ENCODE measurements at regions not wholly inside any gene's neighbourhood (a gene's known extent, or its start where the extent isn't known, plus 50 kb on each side); places are given as distances from the start of the nearest gene placed in this dataset.

DNA sequence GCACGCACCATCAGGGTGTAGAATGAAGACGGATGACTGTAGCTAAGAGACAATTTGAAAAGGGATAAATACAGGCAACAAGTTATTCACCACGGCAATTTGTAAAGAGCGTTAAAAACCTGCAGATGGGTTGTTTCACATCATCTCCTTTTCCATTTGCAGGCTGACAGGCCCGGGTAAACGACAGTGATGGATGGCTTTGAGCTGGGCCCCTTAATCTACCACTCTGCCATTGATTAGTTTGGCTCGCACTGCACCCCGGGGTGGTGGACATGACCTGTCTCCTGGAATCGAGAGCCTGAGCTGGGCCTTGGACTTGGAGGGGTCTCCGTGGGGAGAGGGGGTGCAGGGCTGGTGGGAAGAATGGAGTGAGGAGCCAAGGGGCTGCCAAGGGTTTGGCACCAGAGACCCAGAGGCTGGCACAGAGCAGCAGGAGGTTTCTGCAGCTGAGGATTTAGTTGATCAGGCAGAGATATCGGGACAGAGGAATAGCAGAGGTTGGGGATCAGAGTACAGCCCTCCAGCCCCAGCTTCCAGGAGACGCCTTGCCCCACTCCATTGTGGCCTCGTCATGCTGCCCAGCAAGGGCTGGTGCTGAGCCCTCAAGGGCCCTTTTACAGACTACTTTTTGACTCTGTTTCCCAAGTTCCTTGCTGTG is 110.6 kb upstream of the NECTIN1 start:
- no peak for DNase-seq
- no peak overlapping the region for H3K27ac ChIP-seq
- H3K4me1 ChIP-seq: no peaks in the 10 kb centered on the region
- H3K9me3 ChIP-seq: no peaks in the 10 kb centered on the region
- intact Hi-C loops (cut with DNase I): no loop called here
- no peaks in the 10 kb centered on the region for H3K36me3 ChIP-seq
- 54 to 79% methylated on average over 13 of the region's 13 CpGs for WGBS, 2 donors
- peaks cover 0 to 5% (median 0%) of the 10 kb centered on the region in 3 donors for H3K27me3 ChIP-seq
- no peak for TF ChIP-seq EP300 (IDR thresholded peaks at IDR 0.05)
- TF ChIP-seq, protein P1, sequence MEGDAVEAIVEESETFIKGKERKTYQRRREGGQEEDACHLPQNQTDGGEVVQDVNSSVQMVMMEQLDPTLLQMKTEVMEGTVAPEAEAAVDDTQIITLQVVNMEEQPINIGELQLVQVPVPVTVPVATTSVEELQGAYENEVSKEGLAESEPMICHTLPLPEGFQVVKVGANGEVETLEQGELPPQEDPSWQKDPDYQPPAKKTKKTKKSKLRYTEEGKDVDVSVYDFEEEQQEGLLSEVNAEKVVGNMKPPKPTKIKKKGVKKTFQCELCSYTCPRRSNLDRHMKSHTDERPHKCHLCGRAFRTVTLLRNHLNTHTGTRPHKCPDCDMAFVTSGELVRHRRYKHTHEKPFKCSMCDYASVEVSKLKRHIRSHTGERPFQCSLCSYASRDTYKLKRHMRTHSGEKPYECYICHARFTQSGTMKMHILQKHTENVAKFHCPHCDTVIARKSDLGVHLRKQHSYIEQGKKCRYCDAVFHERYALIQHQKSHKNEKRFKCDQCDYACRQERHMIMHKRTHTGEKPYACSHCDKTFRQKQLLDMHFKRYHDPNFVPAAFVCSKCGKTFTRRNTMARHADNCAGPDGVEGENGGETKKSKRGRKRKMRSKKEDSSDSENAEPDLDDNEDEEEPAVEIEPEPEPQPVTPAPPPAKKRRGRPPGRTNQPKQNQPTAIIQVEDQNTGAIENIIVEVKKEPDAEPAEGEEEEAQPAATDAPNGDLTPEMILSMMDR (IDR thresholded peaks at IDR 0.05): no peak
- TF ChIP-seq POLR2AphosphoS5 (IDR thresholded peaks at IDR 0.05): no peak
- TF ChIP-seq POLR2A (IDR thresholded peaks at IDR 0.05): no peak
- H3K4me3 ChIP-seq: no peak overlapping the region

DNA sequence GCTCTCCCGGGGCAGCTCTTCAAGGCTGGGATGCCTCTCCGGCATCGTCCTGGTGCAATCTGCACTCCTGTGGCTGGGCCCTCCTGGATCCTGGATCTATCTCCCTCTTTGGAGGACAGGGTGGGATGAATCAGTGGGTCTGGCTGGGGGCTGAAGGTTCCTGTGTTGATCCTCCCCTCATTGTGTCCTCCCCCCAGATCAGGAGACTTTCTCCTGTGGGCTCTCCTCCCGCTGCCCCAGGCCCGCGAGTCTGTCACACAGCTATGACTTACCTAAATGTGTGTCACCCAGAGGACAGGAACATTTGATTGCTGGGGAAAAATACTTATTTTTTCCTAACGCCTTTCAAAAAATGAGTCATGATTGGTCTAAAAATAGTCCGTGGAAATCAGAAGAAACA is 106.8 kb upstream of the NECTIN1 start:
- Histone ChIP-seq H3K4me1 (no peaks in the 10 kb centered on the region), H3K9me3 (no peaks in the 10 kb centered on the region), H3K27ac (no peak overlapping the region), H3K4me3 (no peak overlapping the region), H3K27me3 (peaks cover 0 to 10% (median 0%) of the 10 kb centered on the region in 3 donors), H3K36me3 (no peaks in the 10 kb centered on the region)
- DNase-seq: no peak
- TF ChIP-seq, protein P1 (IDR thresholded peaks at IDR 0.05): no peak
- TF ChIP-seq POLR2A (IDR thresholded peaks at IDR 0.05): no peak
- TF ChIP-seq EP300 (IDR thresholded peaks at IDR 0.05): no peak
- no peak for TF ChIP-seq POLR2AphosphoS5 (IDR thresholded peaks at IDR 0.05)
- intact Hi-C loops (cut with DNase I): no loop called here
- 72 to 77% methylated on average over 8 of the region's 8 CpGs for WGBS, 2 donors

DNA sequence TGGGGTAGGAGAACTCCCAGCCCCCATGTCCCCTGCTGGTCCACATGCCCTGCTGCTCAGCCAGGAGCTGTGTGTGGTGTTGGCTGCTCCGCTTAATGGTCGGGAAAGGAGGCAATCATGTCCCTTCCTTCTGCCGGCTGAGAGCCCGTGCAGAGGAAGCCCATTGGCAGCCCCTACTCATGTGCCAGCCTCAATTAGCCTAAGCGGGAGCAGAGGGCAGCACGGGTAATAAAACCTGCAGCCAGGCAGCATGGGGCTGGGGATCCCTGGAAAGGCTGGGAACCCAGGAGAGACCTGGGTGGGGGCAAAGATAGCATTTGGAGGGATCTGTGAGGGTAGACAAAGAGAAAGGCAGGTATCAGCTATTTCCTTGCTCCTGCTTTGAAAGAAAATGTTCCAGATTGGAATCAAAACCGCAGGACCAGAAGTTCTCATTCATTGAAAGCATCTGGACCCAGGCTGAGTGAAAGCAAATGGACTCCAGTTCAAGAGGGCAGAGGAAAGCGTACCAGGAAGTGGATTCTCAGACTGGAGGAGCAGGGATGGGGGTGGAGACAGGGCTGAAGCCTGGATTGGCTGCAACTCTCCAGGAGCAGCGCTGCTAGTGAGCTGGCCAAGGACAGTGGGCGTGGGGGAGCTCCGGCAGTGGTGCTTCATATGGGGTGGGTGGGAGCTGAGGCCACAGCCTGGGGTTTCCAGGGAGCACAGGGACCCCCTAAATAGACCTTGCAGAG is 103.4 kb upstream of the NECTIN1 start:
- intact Hi-C loops (cut with DNase I): no loop called here
- 19 to 49% methylated on average over 11 of the region's 11 CpGs for WGBS, 2 donors

DNA sequence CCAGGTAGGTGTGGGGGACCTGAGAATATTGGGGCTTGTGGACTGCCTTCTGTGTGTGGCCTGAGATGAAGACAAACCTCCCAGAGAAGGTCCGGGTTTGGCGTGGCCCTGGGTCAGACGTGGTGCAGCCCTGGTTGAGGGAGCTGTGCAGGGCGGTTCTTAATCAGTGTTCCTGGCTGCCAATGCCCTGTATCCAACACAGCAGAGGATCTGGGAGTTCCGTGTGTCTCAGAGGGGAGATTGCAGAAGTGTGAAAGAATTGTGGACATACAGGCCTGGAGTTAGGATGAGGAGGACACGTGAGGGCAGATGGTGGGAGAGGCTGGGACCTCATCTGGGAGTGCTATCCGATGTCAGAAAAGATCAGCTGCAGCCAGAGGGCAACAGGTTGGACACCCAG is 102.0 kb upstream of the NECTIN1 start:
- Histone ChIP-seq H3K27me3 (peaks cover 0 to 10% (median 0%) of the 10 kb centered on the region in 3 donors), H3K9me3 (no peaks in the 10 kb centered on the region), H3K27ac (no peak overlapping the region), H3K4me1 (no peaks in the 10 kb centered on the region), H3K4me3 (no peak overlapping the region), H3K36me3 (no peaks in the 10 kb centered on the region)
- no peak for DNase-seq
- WGBS, 2 donors: 80 to 88% methylated on average over 7 of the region's 7 CpGs
- TF ChIP-seq, protein P1 (IDR thresholded peaks at IDR 0.05): no peak
- intact Hi-C loops (cut with DNase I): no loop called here

More for the DNA sequence above, 103.4 kb upstream of the NECTIN1 start:
- peaks cover 0 to 10% (median 0%) of the 10 kb centered on the region in 3 donors for H3K27me3 ChIP-seq
- TF ChIP-seq POLR2AphosphoS5 (IDR thresholded peaks at IDR 0.05) (no peak), POLR2A (IDR thresholded peaks at IDR 0.05) (no peak), EP300 (IDR thresholded peaks at IDR 0.05) (no peak)
- TF ChIP-seq, protein P1 (IDR thresholded peaks at IDR 0.05): no peak
- no peaks in the 10 kb centered on the region for H3K36me3 ChIP-seq
- no peak for DNase-seq
- no peaks in the 10 kb centered on the region for H3K4me1 ChIP-seq
- no peak overlapping the region for H3K4me3 ChIP-seq
- H3K9me3 ChIP-seq: no peaks in the 10 kb centered on the region
- no peak overlapping the region for H3K27ac ChIP-seq
